ENCODE measurements at regions not wholly inside any gene's neighbourhood (a gene's known extent, or its start where the extent isn't known, plus 50 kb on each side); places are given as distances from the start of the nearest gene placed in this dataset.

DNA sequence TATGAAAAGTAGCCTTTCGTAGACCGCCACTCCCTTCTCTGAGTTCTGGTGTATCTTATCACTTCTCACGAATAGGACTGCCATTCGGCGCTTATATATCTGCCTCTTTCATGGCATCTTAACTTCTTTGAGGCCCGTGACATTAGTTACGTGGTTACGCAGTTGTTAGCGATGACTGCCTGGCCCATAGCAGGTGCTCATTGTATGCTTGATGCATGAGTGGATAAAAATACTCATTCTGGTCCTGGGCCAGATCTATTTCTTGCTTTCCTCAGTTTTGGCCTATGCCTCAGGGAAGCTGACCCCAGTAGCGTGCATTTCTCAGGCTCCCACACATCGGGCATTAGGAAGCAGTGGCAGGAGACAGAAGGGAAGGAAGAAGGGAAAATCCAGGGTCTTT, 60.7 kb upstream of the PITX2 start:
- intact Hi-C loops (cut with micrococcal nuclease) (no loop called here), dilution Hi-C loops (cut with MboI; ENCODE audit: extremely low pct_ligation_motif_present, low sequenced_read_pairs) (no loop called here)
- Histone ChIP-seq H3K9me1 (replicated peaks; ENCODE audit: control insufficient read depth, extremely low read depth, insufficient read depth, low read length) (no peaks in the 10 kb centered on the region), H3K9me3 (replicated peaks; ENCODE audit: control insufficient read depth, insufficient read depth, low read length) (no peaks in the 10 kb centered on the region), H4K20me1 (replicated peaks; ENCODE audit: control insufficient read depth, extremely low read depth, insufficient read depth, low read length) (no peaks in the 10 kb centered on the region), H3K4me1 (ENCODE audit: control insufficient read depth, extremely low read depth, insufficient read depth, low read length) (no peaks in the 10 kb centered on the region), H3K27me3 (ENCODE audit: control insufficient read depth in 2 of 2, insufficient read depth in 2 of 2, low read length in 2 of 2) (no peaks in the 10 kb centered on the region), H2AFZ (ENCODE audit: low read depth, low read length) (no peak overlapping the region), H3K4me2 (ENCODE audit: insufficient read depth, low read length) (no peak overlapping the region), H3K9ac (replicated peaks; ENCODE audit: extremely low read depth, insufficient read depth, low read length) (no peak overlapping the region), H3K4me3 (replicated peaks in 1 of 3; ENCODE audit: insufficient read depth in 1 of 3, low read depth in 1 of 3, low read length in 3 of 3) (no peak overlapping the region), H3K27ac (ENCODE audit: insufficient read depth, low read depth, low read length) (no peak overlapping the region), H3K79me2 (ENCODE audit: control insufficient read depth, insufficient read depth, low read length) (no peaks in the 10 kb centered on the region), H3K36me3 (ENCODE audit: control insufficient read depth in 2 of 2, extremely low read depth in 1 of 2, insufficient read depth in 2 of 2, low read length in 2 of 2) (no peaks in the 10 kb centered on the region)
- FAIRE-seq (no peak), DNase-seq (ENCODE audit: low read depth, low spot score) (no peak)
- CTCF ChIA-PET: no interaction called here
- no TSS peak for BruUV-seq (replicated peaks)
- TF ChIP-seq, protein P1, sequence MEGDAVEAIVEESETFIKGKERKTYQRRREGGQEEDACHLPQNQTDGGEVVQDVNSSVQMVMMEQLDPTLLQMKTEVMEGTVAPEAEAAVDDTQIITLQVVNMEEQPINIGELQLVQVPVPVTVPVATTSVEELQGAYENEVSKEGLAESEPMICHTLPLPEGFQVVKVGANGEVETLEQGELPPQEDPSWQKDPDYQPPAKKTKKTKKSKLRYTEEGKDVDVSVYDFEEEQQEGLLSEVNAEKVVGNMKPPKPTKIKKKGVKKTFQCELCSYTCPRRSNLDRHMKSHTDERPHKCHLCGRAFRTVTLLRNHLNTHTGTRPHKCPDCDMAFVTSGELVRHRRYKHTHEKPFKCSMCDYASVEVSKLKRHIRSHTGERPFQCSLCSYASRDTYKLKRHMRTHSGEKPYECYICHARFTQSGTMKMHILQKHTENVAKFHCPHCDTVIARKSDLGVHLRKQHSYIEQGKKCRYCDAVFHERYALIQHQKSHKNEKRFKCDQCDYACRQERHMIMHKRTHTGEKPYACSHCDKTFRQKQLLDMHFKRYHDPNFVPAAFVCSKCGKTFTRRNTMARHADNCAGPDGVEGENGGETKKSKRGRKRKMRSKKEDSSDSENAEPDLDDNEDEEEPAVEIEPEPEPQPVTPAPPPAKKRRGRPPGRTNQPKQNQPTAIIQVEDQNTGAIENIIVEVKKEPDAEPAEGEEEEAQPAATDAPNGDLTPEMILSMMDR (IDR thresholded peaks at IDR 0.05; ENCODE audit: extremely low read depth in 1 of 2, insufficient read depth in 1 of 2, low read depth in 1 of 2, low read length in 2 of 2): no peak
- TF ChIP-seq GATA2 (IDR thresholded peaks at IDR 0.05; ENCODE audit: insufficient read depth, insufficient read length, low read depth, low read length) (no peak), POLR2AphosphoS5 (IDR thresholded peaks at IDR 0.05; ENCODE audit: insufficient read depth, low read depth, low read length) (no peak)
- POLR2A ChIA-PET: no interaction called here

DNA sequence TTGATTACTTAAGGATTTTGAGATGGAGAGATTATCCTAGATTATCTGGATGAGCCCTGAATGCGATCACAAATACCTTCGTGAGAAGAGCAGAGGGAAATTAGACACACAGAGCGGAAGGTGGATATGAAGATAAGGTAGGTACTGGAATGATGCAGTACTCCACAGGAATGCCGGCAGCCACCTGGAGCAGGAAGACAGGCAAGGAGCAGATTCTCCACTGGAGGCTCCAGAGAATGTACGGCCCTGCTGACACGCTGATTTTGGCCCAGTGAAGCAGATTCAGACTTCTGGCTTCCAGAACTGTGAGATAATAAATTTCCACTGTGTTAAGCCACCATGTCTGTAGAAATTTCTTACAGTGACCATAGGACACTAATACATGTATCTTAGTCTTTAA, 79.4 kb upstream of the PITX2 start:
- H3K9me3 ChIP-seq (replicated peaks; ENCODE audit: control insufficient read depth, insufficient read depth, low read length): no peaks in the 10 kb centered on the region
- DNase-seq (ENCODE audit: low read depth, low spot score): no peak
- ChIA-PET CTCF (no interaction called here), POLR2A (no interaction called here)
- no TSS peak for BruUV-seq (replicated peaks)
- H3K9ac ChIP-seq (replicated peaks; ENCODE audit: extremely low read depth, insufficient read depth, low read length): no peak overlapping the region
- no peaks in the 10 kb centered on the region for H3K4me1 ChIP-seq (ENCODE audit: control insufficient read depth, extremely low read depth, insufficient read depth, low read length)
- no peaks in the 10 kb centered on the region for H4K20me1 ChIP-seq (replicated peaks; ENCODE audit: control insufficient read depth, extremely low read depth, insufficient read depth, low read length)
- TF ChIP-seq, protein P1 (IDR thresholded peaks at IDR 0.05; ENCODE audit: extremely low read depth in 1 of 2, insufficient read depth in 1 of 2, low read depth in 1 of 2, low read length in 2 of 2): no peak
- TF ChIP-seq MYC (IDR thresholded peaks at IDR 0.05; ENCODE audit: low read depth, low read length): no peak
- no peak for TF ChIP-seq JUN (IDR thresholded peaks at IDR 0.05; ENCODE audit: borderline replicate concordance, insufficient read depth, insufficient read length, low read depth)
- TF ChIP-seq GATA2 (IDR thresholded peaks at IDR 0.05; ENCODE audit: insufficient read depth, insufficient read length, low read depth, low read length): no peak
- TF ChIP-seq, protein P2, sequence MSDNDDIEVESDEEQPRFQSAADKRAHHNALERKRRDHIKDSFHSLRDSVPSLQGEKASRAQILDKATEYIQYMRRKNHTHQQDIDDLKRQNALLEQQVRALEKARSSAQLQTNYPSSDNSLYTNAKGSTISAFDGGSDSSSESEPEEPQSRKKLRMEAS (IDR thresholded peaks at IDR 0.05; ENCODE audit: insufficient read depth, insufficient read length): no peak
- no peak for TF ChIP-seq POLR2A (IDR thresholded peaks at IDR 0.05; ENCODE audit: low read depth, low read length)
- no peak for TF ChIP-seq POLR2AphosphoS5 (IDR thresholded peaks at IDR 0.05; ENCODE audit: insufficient read depth, low read depth, low read length)
- no peaks in the 10 kb centered on the region for H3K27me3 ChIP-seq (ENCODE audit: control insufficient read depth in 2 of 2, insufficient read depth in 2 of 2, low read length in 2 of 2)
- no peak overlapping the region for H3K4me2 ChIP-seq (ENCODE audit: insufficient read depth, low read length)
- H3K79me2 ChIP-seq (ENCODE audit: control insufficient read depth, insufficient read depth, low read length): no peaks in the 10 kb centered on the region
- no peaks in the 10 kb centered on the region for H3K9me1 ChIP-seq (replicated peaks; ENCODE audit: control insufficient read depth, extremely low read depth, insufficient read depth, low read length)
- no peak for FAIRE-seq
- no peaks in the 10 kb centered on the region for H3K36me3 ChIP-seq (ENCODE audit: control insufficient read depth in 2 of 2, extremely low read depth in 1 of 2, insufficient read depth in 2 of 2, low read length in 2 of 2)
- no peak overlapping the region for H2AFZ ChIP-seq (ENCODE audit: low read depth, low read length)
- H3K4me3 ChIP-seq (replicated peaks in 1 of 3; ENCODE audit: insufficient read depth in 1 of 3, low read depth in 1 of 3, low read length in 3 of 3): no peak overlapping the region
- H3K27ac ChIP-seq (ENCODE audit: insufficient read depth, low read depth, low read length): no peak overlapping the region
- intact Hi-C loops (cut with micrococcal nuclease): no loop called here
- dilution Hi-C loops (cut with MboI; ENCODE audit: extremely low pct_ligation_motif_present, low sequenced_read_pairs): no loop called here

Data from endothelial cell of umbilical vein (primary cell).